HG02623 (cell line): ENCODE measurements at regions not wholly inside any gene's neighbourhood (a gene's known extent, or its start where the extent isn't known, plus 50 kb on each side); places are given as distances from the start of the nearest gene placed in this dataset.
"Not testable (repeated sequence)": the region's sequence is repeated elsewhere in the genome, so short reads cannot be mapped to it uniquely, and the experiment has no call there.

Source experiments
- ATAC-seq: cut with Tn5 transposase; IDR thresholded peaks from one replicate; pipeline ENCODE4 v1.9.1; 2021; ENCODE audit warnings: moderate library complexity; ENCODE audit not compliant: unreplicated experiment

DNA sequence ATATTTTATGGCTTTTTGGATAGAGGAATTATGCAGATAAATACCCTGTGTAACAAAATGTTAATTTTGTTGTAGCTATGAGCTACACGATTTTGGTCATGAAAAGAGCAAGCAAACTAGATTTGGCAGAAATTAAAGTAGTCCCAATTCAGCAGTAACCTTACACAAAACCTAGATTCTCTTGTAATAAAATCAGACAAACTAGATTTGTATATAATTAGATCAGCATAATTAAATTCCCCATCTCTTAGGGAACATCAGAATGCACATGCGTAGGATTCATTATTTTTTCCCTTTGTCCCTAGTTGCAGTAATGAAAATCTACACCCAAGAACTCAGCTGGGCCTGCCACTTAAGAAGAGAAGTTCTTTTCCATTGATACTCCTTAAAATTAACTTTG, 1879.2 kb upstream of the CDH9 start:
- ATAC-seq, result no peak

DNA sequence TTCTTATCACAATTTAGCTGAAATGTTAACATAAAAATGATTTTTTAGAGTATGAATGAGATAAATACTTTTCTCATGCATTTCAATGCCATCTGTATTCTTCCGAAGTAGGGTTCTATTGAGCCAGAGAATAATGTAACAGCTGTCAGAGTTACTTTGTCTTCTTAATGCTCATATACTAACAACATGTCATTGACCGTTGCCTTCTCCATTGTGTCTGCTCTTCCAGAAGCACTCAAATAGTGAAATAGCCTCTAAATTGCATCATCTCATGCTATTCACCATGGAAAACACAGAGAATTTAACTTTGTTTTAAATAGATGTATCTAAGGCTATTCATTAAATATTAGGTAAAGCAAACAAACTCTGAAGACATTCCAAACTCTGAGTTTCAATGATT, 1875.9 kb upstream of the CDH9 start:
- ATAC-seq, result no peak

DNA sequence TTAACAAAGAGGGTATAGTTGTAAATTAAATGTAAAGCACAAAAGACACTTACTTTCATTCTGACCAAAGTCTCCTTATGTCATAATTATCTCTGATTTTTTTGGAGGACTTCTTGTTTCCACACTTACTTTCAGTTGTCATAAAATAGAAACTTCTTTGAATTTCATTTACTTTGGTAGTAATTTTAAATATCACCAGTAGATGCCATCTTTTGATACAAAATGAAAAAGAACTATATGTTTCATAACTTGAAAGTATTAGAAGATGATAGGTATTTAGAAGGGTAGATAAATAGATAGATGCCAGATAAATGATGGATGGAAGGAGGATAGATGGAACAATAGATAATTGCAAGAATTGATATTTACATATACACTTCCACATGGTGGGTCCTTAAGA, 1865.3 kb upstream of the CDH9 start:
- no peak for ATAC-seq

GRCh38 chr5:28896949-28897348, 1858.6 kb upstream of the CDH9 start:
- no peak for ATAC-seq

GRCh38 chr5:28880936-28881335, 1842.5 kb upstream of the CDH9 start:
- no peak for ATAC-seq

- no peak for ATAC-seq
Measured at GRCh38 chr5:28877050-28877449, 1838.7 kb upstream of the CDH9 start.

DNA sequence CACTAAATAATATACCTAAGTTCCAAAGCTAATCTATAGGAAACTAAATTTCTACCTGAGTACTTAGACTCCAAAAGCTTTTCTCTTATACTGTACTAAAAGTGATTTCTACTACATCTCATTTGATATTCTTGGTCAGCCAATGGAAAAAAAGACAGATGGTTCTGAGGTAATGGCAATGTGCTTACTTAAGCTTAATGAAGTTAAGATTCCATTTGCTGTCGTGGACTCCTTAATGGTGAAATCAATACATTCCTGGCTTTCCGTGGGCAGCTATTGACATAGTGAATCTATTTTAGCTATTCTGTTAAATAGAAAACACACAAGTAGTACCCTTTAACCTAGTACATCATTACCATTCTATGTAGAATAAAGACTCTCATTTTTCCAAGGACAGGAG, 1825.6 kb upstream of the CDH9 start:
- ATAC-seq, result no peak

GRCh38 chr5:28862860-28863196, 1824.4 kb upstream of the CDH9 start:
- no peak for ATAC-seq

- no peak for ATAC-seq
Measured at GRCh38 chr5:28862137-28862859, 1823.9 kb upstream of the CDH9 start.

DNA sequence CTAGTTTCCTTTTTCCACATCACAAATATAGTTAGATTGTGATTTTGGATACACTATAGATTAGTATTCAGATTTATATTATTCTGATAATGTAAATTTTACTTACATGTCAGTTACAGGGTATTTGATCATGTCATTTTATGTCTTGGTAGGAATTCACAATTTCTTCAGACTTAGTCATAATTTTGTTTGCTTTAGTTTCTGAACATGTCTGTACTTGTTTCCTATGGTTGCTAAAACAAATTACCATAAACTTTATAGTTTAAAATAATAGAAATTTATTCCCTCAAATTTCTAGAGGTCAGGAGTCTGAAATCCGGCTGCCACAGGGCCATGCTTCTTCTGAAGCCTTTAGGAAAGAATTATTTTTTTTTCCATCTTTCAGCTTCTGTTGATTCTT, 1817.2 kb upstream of the CDH9 start:
- ATAC-seq, result no peak

GRCh38 chr5:28850320-28850921, 1812.0 kb upstream of the CDH9 start:
- ATAC-seq, result no peak

- no peak for ATAC-seq
Measured at GRCh38 chr5:28831042-28831441, 1792.7 kb upstream of the CDH9 start.

DNA sequence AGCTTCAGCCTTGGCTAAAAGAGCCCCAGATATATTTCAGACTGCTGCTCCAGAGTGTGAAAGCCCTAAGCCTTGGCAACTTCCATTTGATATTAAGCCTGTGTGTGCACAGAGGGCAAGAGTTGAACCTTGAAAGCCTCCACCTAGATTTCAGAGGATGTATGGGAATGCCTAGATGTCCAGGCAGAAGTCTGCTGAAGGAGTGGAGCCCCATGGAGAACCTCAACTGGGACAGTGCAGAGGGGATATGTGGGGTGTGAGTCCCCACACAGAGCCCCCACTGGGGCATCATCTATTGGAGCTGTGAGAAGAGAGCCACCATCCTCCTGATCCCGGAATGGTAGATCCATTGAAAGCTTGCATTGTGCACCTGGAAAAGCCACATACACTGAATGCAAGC, 1784.8 kb upstream of the CDH9 start:
- no peak for ATAC-seq

GRCh38 chr5:28822071-28822470, 1783.7 kb upstream of the CDH9 start:
- ATAC-seq, result no peak

- no peak for ATAC-seq
Measured at GRCh38 chr5:28810751-28811136, 1772.4 kb upstream of the CDH9 start.

GRCh38 chr5:28809811-28810750, 1771.7 kb upstream of the CDH9 start:
- no peak for ATAC-seq

- ATAC-seq, result no peak
Measured at GRCh38 chr5:28808967-28809810, 1770.8 kb upstream of the CDH9 start.

DNA sequence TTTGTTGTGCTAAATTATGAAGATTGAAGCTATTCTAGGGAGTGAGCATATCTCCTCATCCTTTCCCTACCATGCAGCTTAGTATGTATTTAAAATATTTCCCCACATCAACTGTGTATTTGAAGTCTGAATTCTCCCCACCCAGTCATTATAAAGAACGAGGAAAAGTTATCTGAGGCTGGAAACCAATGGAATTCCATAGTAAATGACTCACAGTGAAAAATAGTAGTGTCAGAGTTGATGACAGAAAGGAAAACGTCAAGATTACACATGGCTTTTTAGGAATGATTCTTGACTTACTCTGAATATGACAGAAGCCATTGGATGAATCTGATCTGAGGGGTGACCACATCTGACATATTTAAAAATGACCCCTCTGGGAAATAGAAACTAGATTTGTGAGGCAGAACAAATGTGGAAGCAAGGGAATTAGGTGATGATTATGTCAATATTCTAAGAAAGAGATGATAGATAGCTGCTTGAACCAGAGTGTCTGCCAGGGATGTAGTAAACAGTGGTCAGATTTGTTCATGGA, 1768.9 kb upstream of the CDH9 start:
- ATAC-seq, result no peak

- not testable (repeated sequence) for ATAC-seq
Measured at GRCh38 chr5:28799035-28799434, 1760.6 kb upstream of the CDH9 start.

- no peak for ATAC-seq
Measured at GRCh38 chr5:28788954-28789353, 1750.6 kb upstream of the CDH9 start.
